ENCODE measurements at regions not wholly inside any gene's neighbourhood (a gene's known extent, or its start where the extent isn't known, plus 50 kb on each side); places are given as distances from the start of the nearest gene placed in this dataset.

DNA sequence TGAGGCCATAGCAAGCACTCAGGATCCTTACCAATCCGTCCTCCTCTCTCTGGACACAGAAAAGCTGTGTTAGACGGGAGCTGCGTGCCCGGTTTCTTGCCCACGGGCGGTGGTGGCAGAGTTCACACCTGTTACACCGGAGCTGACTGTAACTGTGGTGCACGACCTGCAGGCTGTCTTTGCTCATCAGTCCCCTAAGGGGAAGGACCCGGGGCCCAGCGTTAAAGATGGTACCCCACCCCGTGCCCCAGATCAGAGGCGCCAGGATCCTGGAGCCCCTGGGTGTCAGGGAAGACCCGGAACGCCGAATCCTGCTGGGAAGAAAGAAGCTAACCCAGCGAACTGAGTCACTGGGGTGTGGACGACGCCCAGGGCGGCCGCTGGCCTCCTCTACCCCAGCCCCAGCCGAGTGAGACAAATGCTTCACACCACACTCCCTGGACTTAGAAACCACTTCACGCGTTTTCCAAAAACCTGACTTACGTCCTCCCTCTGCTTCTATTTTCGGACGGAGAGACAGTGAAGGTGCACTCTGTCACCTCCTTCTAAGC lies 293.6 kb upstream of the SALL3 start:
- Mint-ChIP-seq H3K27me3 (ENCODE audit: low read depth) (no peaks in the 10 kb centered on the region), H3K4me1 (ENCODE audit: low read depth) (no peaks in the 10 kb centered on the region)
- intact Hi-C loops (cut with micrococcal nuclease), result no loop called here

DNA sequence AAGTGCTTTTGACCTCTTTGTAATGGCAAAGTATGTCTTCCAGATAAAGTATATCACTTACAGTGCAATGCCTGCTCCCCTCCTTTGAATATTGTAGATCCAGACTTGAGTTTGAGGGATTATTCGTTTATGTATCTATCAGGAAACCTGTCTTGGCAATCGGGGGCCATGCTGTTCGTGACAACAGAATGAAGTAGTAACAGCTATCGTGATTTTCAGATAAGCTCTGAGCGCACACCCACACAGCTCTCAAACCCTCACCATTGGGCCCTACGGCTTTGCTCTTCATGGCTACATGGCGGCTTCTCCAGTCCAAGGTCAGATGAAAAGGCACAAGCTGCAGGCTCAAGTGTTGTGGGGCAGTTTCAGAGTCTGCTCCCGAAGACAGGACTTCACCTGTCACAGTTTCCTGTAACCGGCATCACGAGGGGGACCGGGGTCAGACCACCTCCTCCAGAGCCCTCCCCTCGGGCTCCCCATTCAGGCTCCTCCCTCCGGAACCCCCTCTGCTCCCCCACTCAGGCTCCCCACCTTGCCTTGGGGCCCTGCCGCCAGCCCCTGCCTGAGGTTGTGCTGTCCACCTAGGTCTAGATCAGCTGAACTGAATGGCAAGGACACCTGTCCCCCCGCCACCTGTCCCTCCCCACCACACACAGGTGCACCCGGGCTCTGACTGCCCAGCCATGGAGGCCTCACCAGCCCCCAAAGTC lies 292.5 kb upstream of the SALL3 start:
- Mint-ChIP-seq H3K4me1 (ENCODE audit: low read depth) (peaks cover under 1% of the 10 kb centered on the region), H3K27ac (no peak overlapping the region), H3K36me3 (ENCODE audit: low read depth) (no peaks in the 10 kb centered on the region), H3K4me3 (ENCODE audit: low read depth) (no peak overlapping the region), H3K9me3 (no peaks in the 10 kb centered on the region), H3K27me3 (ENCODE audit: low read depth) (no peaks in the 10 kb centered on the region)
- DNase-seq (ENCODE audit: low spot score), result no peak
- intact Hi-C loops (cut with micrococcal nuclease), result no loop called here

More for the DNA sequence above, 293.6 kb upstream of the SALL3 start:
- no peak for DNase-seq (ENCODE audit: low spot score)
- no peak overlapping the region for H3K27ac Mint-ChIP-seq
- H3K9me3 Mint-ChIP-seq, result no peaks in the 10 kb centered on the region
- no peak overlapping the region for H3K4me3 Mint-ChIP-seq (ENCODE audit: low read depth)
- no peaks in the 10 kb centered on the region for H3K36me3 Mint-ChIP-seq (ENCODE audit: low read depth)

DNA sequence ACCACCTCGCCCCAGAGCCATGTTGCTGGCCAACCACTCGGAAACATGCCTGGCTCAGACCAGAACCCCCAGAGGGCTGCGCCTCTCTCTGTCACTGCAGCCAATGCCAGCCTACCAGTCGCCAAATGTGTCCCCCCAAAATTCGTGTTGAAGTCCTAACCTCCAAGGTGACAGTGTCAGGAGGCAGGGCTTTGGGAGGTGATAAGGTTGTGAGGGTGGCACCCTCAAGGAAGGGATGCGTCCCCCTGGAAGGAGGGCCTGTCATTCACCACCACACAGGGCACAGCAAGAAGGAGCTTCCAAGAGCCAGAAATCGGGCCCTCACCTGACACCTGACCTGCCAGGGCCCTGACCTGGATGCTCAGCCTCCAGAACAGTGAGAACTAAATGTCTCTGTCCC lies 291.9 kb upstream of the SALL3 start:
- DNase-seq (ENCODE audit: low spot score), result no peak
- Mint-ChIP-seq H3K27me3 (ENCODE audit: low read depth) (no peaks in the 10 kb centered on the region), H3K9me3 (no peaks in the 10 kb centered on the region), H3K4me1 (ENCODE audit: low read depth) (peaks cover 3% of the 10 kb centered on the region), H3K36me3 (ENCODE audit: low read depth) (no peaks in the 10 kb centered on the region), H3K4me3 (ENCODE audit: low read depth) (no peak overlapping the region), H3K27ac (no peak overlapping the region)
- intact Hi-C loops (cut with micrococcal nuclease), result no loop called here

DNA sequence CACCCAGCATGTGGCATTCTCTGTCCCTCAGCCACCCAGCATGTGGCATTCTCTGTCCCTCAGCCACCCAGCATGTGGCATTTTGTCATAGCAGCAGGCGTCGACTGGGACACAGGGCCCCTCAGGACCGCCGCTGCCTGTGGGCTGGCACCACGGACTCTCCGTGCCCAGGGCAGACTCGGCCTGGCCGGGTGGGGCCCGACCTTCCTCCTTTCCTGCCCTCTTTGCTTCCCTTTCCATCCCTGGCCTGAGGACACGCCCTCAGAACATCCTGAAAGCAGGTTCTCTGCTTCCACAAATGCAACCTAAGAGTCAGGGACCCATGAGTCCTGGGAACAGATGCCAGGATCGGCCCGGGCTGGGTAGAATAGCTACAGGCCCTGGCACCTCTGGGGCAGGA lies 291.4 kb upstream of the SALL3 start:
- Mint-ChIP-seq H3K4me3 (ENCODE audit: low read depth) (no peak overlapping the region), H3K4me1 (ENCODE audit: low read depth) (peaks cover 3% of the 10 kb centered on the region), H3K27me3 (ENCODE audit: low read depth) (no peaks in the 10 kb centered on the region), H3K27ac (no peak overlapping the region), H3K9me3 (no peaks in the 10 kb centered on the region), H3K36me3 (ENCODE audit: low read depth) (no peaks in the 10 kb centered on the region)
- intact Hi-C loops (cut with micrococcal nuclease), result no loop called here
- no peak for DNase-seq (ENCODE audit: low spot score)

DNA sequence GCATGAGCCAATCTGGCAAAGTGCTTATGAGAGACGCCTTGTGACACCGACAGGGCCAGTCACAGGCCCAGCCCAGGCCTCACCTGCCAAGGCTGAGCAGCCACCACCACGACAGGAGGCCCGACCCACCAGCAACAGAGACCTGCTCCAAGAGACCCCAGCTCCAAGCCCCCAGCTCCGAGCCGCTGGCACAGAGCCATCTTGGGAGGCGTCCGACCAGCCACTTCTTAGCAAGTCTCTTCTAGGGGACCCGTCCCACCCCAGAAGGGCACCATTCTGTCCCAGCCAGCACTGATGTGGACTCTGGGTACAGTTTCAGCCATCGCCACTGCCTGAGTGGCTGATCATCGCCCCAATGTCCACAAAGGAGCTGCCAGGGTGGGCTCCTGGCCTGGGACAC lies 290.7 kb upstream of the SALL3 start:
- no peak overlapping the region for H3K27ac Mint-ChIP-seq
- no peak for DNase-seq (ENCODE audit: low spot score)
- H3K9me3 Mint-ChIP-seq, result no peaks in the 10 kb centered on the region
- intact Hi-C loops (cut with micrococcal nuclease), result no loop called here
- no peaks in the 10 kb centered on the region for H3K27me3 Mint-ChIP-seq (ENCODE audit: low read depth)
- no peak overlapping the region for H3K4me3 Mint-ChIP-seq (ENCODE audit: low read depth)
- H3K36me3 Mint-ChIP-seq (ENCODE audit: low read depth), result no peaks in the 10 kb centered on the region
- H3K4me1 Mint-ChIP-seq (ENCODE audit: low read depth), result peaks cover 3% of the 10 kb centered on the region

DNA sequence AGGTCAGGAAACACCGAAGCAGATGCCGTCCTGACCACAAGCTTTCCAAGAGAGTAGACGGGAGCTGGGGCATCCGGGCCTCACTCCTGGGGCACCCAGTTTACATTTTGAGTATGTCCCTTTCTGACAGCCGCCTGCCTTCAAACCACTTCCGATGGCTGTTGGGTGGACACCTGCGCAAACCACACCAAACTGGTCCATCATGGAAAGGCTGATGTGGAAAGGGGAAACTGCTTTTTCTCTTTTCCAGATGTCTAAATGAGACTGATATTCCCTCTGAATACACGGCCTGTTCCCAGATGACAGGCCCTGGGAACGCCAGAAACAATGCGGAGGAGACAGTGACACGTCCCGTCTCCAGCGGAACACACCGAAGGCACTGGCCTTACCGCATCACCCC lies 290.0 kb upstream of the SALL3 start:
- Mint-ChIP-seq H3K4me1 (ENCODE audit: low read depth) (peaks cover 3% of the 10 kb centered on the region), H3K4me3 (ENCODE audit: low read depth) (no peak overlapping the region), H3K36me3 (ENCODE audit: low read depth) (no peaks in the 10 kb centered on the region), H3K27ac (no peak overlapping the region), H3K27me3 (ENCODE audit: low read depth) (no peaks in the 10 kb centered on the region), H3K9me3 (no peaks in the 10 kb centered on the region)
- intact Hi-C loops (cut with micrococcal nuclease), result no loop called here
- DNase-seq (ENCODE audit: low spot score), result no peak

DNA sequence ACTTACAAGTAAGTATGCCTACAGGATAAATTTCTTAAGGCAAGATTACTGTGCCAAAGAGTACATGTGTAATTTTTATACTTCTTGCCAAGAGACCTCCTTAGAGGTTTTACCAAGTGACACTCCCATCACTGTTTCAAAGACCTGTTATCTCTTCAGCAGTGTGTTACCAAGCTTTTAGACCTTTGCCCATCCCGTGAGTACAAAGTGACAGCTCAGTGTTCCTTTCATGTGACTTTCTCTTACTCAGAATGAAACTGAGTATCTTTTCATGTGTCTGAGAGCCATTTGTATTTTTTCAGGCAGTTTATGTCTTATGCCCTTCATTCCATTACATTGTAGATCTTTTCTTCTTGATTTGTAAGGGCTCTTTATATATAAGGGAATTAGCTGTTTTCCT lies 287.5 kb upstream of the SALL3 start:
- H3K27ac Mint-ChIP-seq, result no peak overlapping the region
- intact Hi-C loops (cut with micrococcal nuclease), result no loop called here
- no peaks in the 10 kb centered on the region for H3K27me3 Mint-ChIP-seq (ENCODE audit: low read depth)
- H3K4me1 Mint-ChIP-seq (ENCODE audit: low read depth), result peaks cover 3% of the 10 kb centered on the region
- no peak overlapping the region for H3K4me3 Mint-ChIP-seq (ENCODE audit: low read depth)
- H3K36me3 Mint-ChIP-seq (ENCODE audit: low read depth), result no peaks in the 10 kb centered on the region
- DNase-seq (ENCODE audit: low spot score), result no peak
- no peaks in the 10 kb centered on the region for H3K9me3 Mint-ChIP-seq

DNA sequence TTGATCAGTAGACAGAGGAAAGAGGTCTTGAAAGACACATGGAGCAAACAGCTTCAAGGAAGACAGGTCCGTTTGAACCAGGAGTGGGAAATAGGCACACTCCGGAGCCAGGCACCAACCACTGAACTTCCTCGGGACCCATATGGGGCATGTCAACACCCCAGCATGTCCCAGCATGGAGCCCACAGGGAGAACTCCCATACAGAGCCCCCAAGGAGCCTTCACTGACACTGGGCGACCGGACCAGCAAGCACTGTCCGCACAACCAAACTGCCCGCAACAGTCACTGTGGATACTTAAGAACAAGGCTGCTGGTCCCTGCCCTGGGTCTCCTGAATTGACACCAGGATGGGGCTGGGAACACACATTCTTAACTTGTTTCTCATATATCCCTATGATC lies 286.2 kb upstream of the SALL3 start:
- no peak overlapping the region for H3K27ac Mint-ChIP-seq
- H3K36me3 Mint-ChIP-seq (ENCODE audit: low read depth), result no peaks in the 10 kb centered on the region
- no peaks in the 10 kb centered on the region for H3K27me3 Mint-ChIP-seq (ENCODE audit: low read depth)
- intact Hi-C loops (cut with micrococcal nuclease), result no loop called here
- H3K9me3 Mint-ChIP-seq, result no peaks in the 10 kb centered on the region
- H3K4me3 Mint-ChIP-seq (ENCODE audit: low read depth), result no peak overlapping the region
- H3K4me1 Mint-ChIP-seq (ENCODE audit: low read depth), result peaks cover 3% of the 10 kb centered on the region
- DNase-seq (ENCODE audit: low spot score), result no peak

DNA sequence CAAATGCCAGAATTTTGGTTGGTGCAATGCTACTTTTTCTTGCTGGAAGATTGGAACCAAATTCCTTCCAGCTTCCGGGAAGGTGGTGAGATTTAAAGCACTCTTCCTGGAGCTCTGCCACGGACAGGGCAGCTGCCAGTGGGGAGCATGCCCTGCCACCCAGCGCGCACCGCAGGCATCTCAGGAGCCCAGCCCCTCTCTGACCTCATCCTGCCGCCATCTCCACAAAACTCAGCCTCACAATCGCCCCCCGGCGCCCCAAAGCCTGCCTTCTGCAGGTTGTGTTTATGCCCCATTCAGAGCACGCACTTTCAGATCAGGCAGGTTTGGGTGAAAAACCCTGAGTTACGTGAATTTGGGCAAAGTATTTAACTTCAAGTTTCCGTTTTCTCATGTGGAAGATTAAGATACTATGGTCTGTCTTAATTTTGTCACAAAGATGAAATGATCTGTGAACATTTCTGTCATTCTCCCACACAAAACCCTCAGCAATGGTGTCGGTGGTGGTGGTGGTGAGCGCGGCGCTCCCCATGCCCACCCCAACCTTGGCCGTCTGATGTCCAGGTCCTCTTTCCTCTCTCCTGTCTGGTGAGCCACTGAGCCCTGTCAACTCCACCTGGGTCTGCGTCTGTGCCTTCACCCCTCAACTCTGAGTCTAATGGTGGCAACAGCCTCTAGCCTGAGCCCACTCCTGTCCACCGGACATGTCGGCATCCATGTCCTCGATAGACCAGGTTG lies 282.8 kb upstream of the SALL3 start:
- DNase-seq (ENCODE audit: low spot score), result no peak
- no peaks in the 10 kb centered on the region for H3K9me3 Mint-ChIP-seq
- intact Hi-C loops (cut with micrococcal nuclease), result no loop called here
- no peaks in the 10 kb centered on the region for H3K36me3 Mint-ChIP-seq (ENCODE audit: low read depth)
- H3K4me1 Mint-ChIP-seq (ENCODE audit: low read depth), result peaks cover 3% of the 10 kb centered on the region
- no peak overlapping the region for H3K4me3 Mint-ChIP-seq (ENCODE audit: low read depth)
- H3K27ac Mint-ChIP-seq, result no peak overlapping the region
- no peaks in the 10 kb centered on the region for H3K27me3 Mint-ChIP-seq (ENCODE audit: low read depth)

DNA sequence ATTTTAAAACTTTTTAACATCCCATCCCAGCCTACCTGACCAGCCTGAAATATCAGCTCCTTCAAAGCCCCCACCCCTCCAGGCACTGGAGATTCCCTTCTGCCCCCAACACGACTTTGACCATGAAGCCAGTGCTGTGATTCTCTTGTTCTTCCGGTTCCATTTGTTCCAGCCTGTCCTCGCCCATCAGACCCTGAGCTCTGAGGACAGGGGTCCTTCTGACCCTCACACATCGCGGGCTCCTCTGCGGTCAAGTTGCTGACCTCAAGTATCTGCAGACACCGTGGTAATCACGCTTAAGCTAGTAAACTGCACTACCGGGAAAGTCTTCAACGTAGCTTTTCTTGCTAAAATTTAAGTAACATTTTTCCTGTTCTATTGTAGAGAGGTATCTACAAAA lies 282.2 kb upstream of the SALL3 start:
- intact Hi-C loops (cut with micrococcal nuclease), result no loop called here
- no peak overlapping the region for H3K4me3 Mint-ChIP-seq (ENCODE audit: low read depth)
- H3K4me1 Mint-ChIP-seq (ENCODE audit: low read depth), result no peaks in the 10 kb centered on the region
- H3K27ac Mint-ChIP-seq, result no peak overlapping the region
- H3K27me3 Mint-ChIP-seq (ENCODE audit: low read depth), result no peaks in the 10 kb centered on the region
- no peaks in the 10 kb centered on the region for H3K9me3 Mint-ChIP-seq
- DNase-seq (ENCODE audit: low spot score), result no peak
- H3K36me3 Mint-ChIP-seq (ENCODE audit: low read depth), result no peaks in the 10 kb centered on the region

DNA sequence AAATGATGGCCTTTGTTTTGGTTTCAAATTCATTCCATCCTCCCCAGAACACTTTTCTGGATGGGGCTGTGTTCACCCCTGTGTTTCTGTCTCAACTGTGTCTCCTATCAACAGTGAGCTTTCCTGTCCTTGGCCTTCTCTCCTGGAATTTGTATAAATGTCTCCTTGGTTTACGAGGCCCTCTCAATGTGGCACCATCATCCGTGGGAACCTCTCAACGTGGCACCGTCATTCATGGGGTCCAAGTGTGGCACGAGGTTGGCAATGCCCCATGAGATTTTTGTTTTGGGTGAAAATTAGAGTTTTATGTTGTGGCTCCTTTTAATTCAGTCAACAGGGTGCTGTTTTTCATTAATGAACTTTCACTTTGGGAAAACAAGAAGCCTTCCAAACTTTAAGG lies 280.7 kb upstream of the SALL3 start:
- no peak overlapping the region for H3K27ac Mint-ChIP-seq
- no peak overlapping the region for H3K4me3 Mint-ChIP-seq (ENCODE audit: low read depth)
- intact Hi-C loops (cut with micrococcal nuclease), result no loop called here
- H3K27me3 Mint-ChIP-seq (ENCODE audit: low read depth), result no peaks in the 10 kb centered on the region
- H3K36me3 Mint-ChIP-seq (ENCODE audit: low read depth), result no peaks in the 10 kb centered on the region
- DNase-seq (ENCODE audit: low spot score), result no peak
- H3K9me3 Mint-ChIP-seq, result peaks cover 4% of the 10 kb centered on the region
- no peaks in the 10 kb centered on the region for H3K4me1 Mint-ChIP-seq (ENCODE audit: low read depth)

DNA sequence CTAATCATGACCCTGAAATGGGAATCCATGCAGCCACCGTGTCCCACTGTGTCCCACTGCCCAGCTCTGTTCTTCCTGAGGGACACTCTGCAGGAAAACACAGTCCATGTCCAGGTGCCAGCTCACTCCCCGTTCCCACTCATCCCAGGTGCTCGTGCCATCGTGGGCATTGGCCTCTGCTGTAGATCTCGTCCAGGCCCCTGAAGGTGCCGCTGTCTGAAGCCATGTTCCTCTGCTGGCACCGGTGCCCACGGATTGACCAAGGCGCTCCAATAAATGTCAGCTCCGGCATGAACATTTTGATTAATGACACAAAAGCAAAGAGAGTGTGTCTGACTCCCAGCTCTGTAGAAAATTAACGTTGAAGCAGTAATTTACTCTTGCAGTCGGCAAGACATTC lies 280.1 kb upstream of the SALL3 start:
- intact Hi-C loops (cut with micrococcal nuclease), result no loop called here
- H3K27ac Mint-ChIP-seq, result no peak overlapping the region
- DNase-seq (ENCODE audit: low spot score), result no peak
- H3K27me3 Mint-ChIP-seq (ENCODE audit: low read depth), result no peaks in the 10 kb centered on the region
- H3K36me3 Mint-ChIP-seq (ENCODE audit: low read depth), result no peaks in the 10 kb centered on the region
- H3K4me3 Mint-ChIP-seq (ENCODE audit: low read depth), result no peak overlapping the region
- peaks cover 9% of the 10 kb centered on the region for H3K9me3 Mint-ChIP-seq
- no peaks in the 10 kb centered on the region for H3K4me1 Mint-ChIP-seq (ENCODE audit: low read depth)

DNA sequence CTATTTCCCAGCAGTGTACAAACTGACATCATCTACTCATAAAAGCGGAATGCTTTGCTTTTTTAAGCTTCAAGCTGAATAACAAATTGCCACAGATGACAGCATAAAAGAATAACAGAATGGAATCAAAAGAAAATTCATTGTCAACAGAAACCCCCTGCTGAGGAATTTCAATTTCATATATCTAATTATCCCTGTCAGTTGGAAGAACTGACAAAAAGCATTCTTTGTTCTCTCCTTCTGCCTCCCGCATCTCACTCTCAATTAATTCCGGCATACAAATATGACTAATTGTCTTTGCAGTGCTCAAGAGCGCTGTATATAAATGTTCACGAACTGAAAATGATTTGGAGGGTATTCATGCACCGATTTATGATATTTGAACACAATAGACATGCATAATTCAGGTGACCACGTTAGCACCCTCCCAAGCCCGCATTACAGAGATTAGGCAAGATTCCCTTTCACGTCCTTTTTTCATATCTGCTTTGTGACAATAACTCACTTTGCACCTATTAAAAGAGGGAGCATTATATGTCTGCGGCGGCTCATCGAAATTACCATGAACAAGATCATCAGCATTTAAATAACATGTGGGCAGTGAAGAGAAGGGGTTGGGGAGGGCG lies 277.7 kb upstream of the SALL3 start:
- DNase-seq (ENCODE audit: low spot score), result no peak
- H3K4me1 Mint-ChIP-seq (ENCODE audit: low read depth), result no peaks in the 10 kb centered on the region
- intact Hi-C loops (cut with micrococcal nuclease), result no loop called here

More for the DNA sequence above, 277.7 kb upstream of the SALL3 start:
- Mint-ChIP-seq H3K4me3 (ENCODE audit: low read depth) (no peak overlapping the region), H3K36me3 (ENCODE audit: low read depth) (no peaks in the 10 kb centered on the region), H3K27me3 (ENCODE audit: low read depth) (no peaks in the 10 kb centered on the region), H3K27ac (no peak overlapping the region), H3K9me3 (peaks cover 11% of the 10 kb centered on the region)

All from activated T-helper 2 cell treated with anti-CD3 and anti-CD28 coated beads, Interferon-gamma antibody, Interleukin-2, Interleukin-4, amounts not matched to agents 10 μg/mL and 5 μg/mL and 100 μg/mL, durations not matched to agents 14 hours and 24 hours and 36 hours (primary cell).